ENCODE measurements at regions not wholly inside any gene's neighbourhood (a gene's known extent, or its start where the extent isn't known, plus 50 kb on each side); places are given as distances from the start of the nearest gene placed in this dataset.
A peak's percentile ranks its signal among the peaks of the same experiment; 100 is the strongest.

DNA sequence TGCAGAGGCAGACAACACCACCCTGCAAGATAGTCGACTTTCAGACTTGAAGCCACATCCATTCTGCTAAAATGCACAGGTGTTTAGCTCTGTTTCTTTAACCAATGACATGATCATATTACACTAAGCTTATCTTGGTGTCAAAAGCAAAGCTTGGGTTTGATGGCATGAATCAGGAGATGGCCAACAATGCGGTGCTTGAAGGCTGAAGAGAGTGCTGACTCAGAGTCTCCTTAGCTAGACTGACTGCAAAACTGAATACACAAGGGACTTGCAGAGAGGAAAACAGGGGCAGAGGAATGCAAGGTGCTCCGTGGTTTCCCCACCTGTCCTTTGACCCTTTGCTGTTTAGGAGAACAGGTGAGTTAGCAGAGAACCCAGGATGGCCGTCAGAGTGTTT lies 262.6 kb downstream of the SIPA1L2 start:
- H3K4me3 ChIP-seq (replicated peaks in 1 of 2; ENCODE audit: low read depth in 2 of 2, low read length in 2 of 2): no peak overlapping the region
- DNase-seq (ENCODE audit: low read depth in 2 of 2): peak in 1 of 2 donors; percentile 7
- TF ChIP-seq, protein P1, sequence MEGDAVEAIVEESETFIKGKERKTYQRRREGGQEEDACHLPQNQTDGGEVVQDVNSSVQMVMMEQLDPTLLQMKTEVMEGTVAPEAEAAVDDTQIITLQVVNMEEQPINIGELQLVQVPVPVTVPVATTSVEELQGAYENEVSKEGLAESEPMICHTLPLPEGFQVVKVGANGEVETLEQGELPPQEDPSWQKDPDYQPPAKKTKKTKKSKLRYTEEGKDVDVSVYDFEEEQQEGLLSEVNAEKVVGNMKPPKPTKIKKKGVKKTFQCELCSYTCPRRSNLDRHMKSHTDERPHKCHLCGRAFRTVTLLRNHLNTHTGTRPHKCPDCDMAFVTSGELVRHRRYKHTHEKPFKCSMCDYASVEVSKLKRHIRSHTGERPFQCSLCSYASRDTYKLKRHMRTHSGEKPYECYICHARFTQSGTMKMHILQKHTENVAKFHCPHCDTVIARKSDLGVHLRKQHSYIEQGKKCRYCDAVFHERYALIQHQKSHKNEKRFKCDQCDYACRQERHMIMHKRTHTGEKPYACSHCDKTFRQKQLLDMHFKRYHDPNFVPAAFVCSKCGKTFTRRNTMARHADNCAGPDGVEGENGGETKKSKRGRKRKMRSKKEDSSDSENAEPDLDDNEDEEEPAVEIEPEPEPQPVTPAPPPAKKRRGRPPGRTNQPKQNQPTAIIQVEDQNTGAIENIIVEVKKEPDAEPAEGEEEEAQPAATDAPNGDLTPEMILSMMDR (IDR thresholded peaks at IDR 0.05; ENCODE audit: low read depth, low read length): no peak

- no peak overlapping the region for H3K4me3 ChIP-seq (replicated peaks in 1 of 2; ENCODE audit: low read depth in 2 of 2, low read length in 2 of 2)
- TF ChIP-seq, protein P1 (IDR thresholded peaks at IDR 0.05; ENCODE audit: low read depth, low read length): no peak
- no peak for DNase-seq (ENCODE audit: low read depth in 2 of 2)
These were observed 265.1 kb downstream of the SIPA1L2 start for GRCh38 chr1:232364654-232365382.

DNA sequence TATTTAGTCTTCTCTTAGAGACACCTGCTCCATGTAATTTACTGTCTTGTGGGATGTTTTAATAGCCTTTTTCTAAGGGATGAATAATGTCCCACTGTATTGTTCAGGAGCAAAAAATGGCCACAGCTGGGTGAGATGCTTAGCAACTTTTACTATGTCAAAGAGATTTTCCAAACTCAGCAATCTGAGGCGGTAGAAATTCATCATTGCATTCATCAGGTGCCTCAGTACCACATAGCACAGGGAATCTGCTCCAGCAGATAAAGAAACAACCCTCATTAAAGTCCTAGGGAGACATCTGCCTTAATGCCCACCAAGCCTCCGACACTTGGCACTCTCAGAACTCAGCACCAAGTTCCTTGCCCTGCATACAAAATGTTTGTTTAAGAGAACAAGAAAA lies 266.9 kb downstream of the SIPA1L2 start:
- TF ChIP-seq, protein P1 (IDR thresholded peaks at IDR 0.05; ENCODE audit: low read depth, low read length): no peak
- no peak overlapping the region for H3K4me3 ChIP-seq (replicated peaks in 1 of 2; ENCODE audit: low read depth in 2 of 2, low read length in 2 of 2)
- no peak for DNase-seq (ENCODE audit: low read depth in 2 of 2)

GRCh38 chr1:232357416-232357815 lies 272.5 kb downstream of the SIPA1L2 start:
- H3K4me3 ChIP-seq (replicated peaks in 1 of 2; ENCODE audit: low read depth in 2 of 2, low read length in 2 of 2): no peak overlapping the region
- no peak for DNase-seq (ENCODE audit: low read depth in 2 of 2)
- TF ChIP-seq, protein P1 (IDR thresholded peaks at IDR 0.05; ENCODE audit: low read depth, low read length): no peak

GRCh38 chr1:232355162-232356006 lies 274.5 kb downstream of the SIPA1L2 start:
- DNase-seq (ENCODE audit: low read depth in 2 of 2): no peak
- TF ChIP-seq, protein P1 (IDR thresholded peaks at IDR 0.05; ENCODE audit: low read depth, low read length): no peak
- H3K4me3 ChIP-seq (replicated peaks in 1 of 2; ENCODE audit: low read depth in 2 of 2, low read length in 2 of 2): no peak overlapping the region

DNA sequence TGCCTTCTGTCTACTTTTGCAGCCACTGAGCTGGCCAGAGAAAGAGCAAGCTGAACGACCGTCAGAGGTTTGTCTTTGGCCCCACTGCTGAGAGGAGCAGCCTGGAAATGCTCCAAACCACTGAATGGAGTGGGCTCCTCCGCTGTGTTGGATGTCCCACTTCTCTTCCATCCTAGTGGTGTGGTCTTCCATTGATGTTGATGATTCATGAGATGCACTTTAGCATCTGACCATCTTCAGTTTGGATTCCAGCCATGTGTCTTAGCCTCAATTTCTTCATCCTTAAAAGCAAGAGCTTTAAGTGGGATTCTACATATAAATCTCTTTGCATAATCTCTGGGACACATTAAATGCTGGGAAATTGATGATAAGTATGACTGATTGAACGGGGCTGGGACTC lies 276.9 kb downstream of the SIPA1L2 start:
- no peak overlapping the region for H3K4me3 ChIP-seq (replicated peaks in 1 of 2; ENCODE audit: low read depth in 2 of 2, low read length in 2 of 2)
- TF ChIP-seq, protein P1 (IDR thresholded peaks at IDR 0.05; ENCODE audit: low read depth, low read length): no peak
- DNase-seq (ENCODE audit: low read depth in 2 of 2): peak in 1 of 2 donors; percentile 6

All from cardiac fibroblast (primary cell).